MM.1S (cell line): ENCODE measurements at regions not wholly inside any gene's neighbourhood (a gene's known extent, or its start where the extent isn't known, plus 50 kb on each side); places are given as distances from the start of the nearest gene placed in this dataset.

Source experiments
- CTCF ChIP-seq: fragments of 300-600 bp; sonication (generic); IDR thresholded peaks from 2 replicates; pipeline ENCODE4 v1.5.1; 2016; ENCODE audit warnings: antibody characterized with exemption, low read length, mixed read lengths
- EZH2 ChIP-seq: fragments of 300-600 bp; sonication (generic); optimal IDR thresholded peaks from 2 replicates; pipeline ENCODE3; 2017; ENCODE audit warnings: low read depth, mild to moderate bottlenecking, antibody characterized with exemption, low read length, mixed read lengths

- no peak for TF ChIP-seq CTCF
- TF ChIP-seq EZH2: no peak
Observed at GRCh38 chr3:22292681-22293080, 541.7 kb upstream of the ZNF385D start.
